ENCODE measurements at regions not wholly inside any gene's neighbourhood (a gene's known extent, or its start where the extent isn't known, plus 50 kb on each side); places are given as distances from the start of the nearest gene placed in this dataset.
"Not testable (repeated sequence)": the region's sequence is repeated elsewhere in the genome, so short reads cannot be mapped to it uniquely, and the experiment has no call there.

DNA sequence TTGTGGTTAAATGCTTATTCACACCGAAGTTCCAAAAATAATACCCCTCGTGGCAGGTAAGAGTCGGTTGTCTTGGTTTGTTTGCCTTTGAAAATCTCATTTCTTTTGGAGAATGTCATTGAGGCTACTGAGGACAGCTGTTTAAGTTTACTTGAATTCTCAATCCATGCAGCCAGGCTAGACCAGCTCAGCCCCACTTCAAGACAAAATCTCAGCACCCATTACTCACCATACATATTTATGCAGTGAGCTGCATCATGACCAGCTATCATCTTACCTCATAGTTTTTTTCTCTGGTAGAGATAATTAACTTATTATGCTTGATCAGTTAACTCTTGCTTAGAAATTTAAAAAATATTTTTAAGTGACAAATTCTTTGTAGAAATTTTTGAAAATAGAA lies 115.9 kb downstream of the HAUS1 start:
- no peak for DNase-seq (ENCODE audit: low spot score)
- Mint-ChIP-seq H3K27ac (ENCODE audit: unreplicated experiment) (no peak overlapping the region), H3K9me3 (ENCODE audit: low read depth) (no peaks in the 10 kb centered on the region), H3K4me3 (ENCODE audit: unreplicated experiment) (no peak overlapping the region), H3K27me3 (ENCODE audit: low read depth) (no peaks in the 10 kb centered on the region), H3K4me1 (ENCODE audit: low read depth) (peaks cover 12% of the 10 kb centered on the region), H3K36me3 (ENCODE audit: low read depth) (peaks cover 14% of the 10 kb centered on the region)
- TF ChIP-seq, protein P1, sequence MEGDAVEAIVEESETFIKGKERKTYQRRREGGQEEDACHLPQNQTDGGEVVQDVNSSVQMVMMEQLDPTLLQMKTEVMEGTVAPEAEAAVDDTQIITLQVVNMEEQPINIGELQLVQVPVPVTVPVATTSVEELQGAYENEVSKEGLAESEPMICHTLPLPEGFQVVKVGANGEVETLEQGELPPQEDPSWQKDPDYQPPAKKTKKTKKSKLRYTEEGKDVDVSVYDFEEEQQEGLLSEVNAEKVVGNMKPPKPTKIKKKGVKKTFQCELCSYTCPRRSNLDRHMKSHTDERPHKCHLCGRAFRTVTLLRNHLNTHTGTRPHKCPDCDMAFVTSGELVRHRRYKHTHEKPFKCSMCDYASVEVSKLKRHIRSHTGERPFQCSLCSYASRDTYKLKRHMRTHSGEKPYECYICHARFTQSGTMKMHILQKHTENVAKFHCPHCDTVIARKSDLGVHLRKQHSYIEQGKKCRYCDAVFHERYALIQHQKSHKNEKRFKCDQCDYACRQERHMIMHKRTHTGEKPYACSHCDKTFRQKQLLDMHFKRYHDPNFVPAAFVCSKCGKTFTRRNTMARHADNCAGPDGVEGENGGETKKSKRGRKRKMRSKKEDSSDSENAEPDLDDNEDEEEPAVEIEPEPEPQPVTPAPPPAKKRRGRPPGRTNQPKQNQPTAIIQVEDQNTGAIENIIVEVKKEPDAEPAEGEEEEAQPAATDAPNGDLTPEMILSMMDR (IDR thresholded peaks at IDR 0.05): no peak

- TF ChIP-seq, protein P1 (IDR thresholded peaks at IDR 0.05): no peak
- Mint-ChIP-seq H3K27ac (ENCODE audit: unreplicated experiment) (no peak overlapping the region), H3K4me3 (ENCODE audit: unreplicated experiment) (no peak overlapping the region), H3K9me3 (ENCODE audit: low read depth) (no peaks in the 10 kb centered on the region), H3K27me3 (ENCODE audit: low read depth) (no peaks in the 10 kb centered on the region), H3K36me3 (ENCODE audit: low read depth) (peaks cover 6% of the 10 kb centered on the region), H3K4me1 (ENCODE audit: low read depth) (peaks cover 12% of the 10 kb centered on the region)
- DNase-seq (ENCODE audit: low spot score): no peak
These were observed 117.9 kb downstream of the HAUS1 start for GRCh38 chr18:46222093-46222492.

DNA sequence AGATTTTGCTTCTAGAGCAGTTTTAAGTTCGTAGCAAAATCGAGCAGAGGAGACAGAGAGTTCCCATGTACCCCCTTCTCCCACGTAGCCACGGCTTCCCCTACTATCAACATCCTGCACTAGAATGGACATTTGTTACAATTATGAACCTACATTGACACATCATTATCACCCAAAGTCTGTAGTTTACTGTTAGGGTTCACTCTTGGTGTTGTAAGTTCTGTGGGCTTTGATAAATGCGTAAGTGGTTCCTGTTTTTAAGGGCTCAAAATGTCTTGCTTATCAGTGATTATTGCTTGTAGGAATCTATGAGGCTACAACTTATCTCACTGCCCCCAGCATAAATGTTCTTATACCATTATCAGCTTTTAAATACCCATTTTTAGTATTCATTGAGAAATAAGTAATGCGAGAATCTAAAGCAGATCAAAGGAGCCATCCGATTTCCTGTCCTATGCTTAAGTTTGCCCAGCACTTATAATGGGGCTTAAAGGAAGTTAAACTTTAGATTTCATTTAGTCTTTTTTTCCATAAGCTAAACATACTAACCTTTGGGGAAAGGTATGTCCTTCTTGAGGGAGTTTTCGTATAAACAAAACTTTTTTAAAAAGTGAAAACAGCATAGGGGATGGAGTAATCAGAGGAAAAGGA lies 118.7 kb downstream of the HAUS1 start:
- Mint-ChIP-seq H3K27ac (ENCODE audit: unreplicated experiment) (no peak overlapping the region), H3K36me3 (ENCODE audit: low read depth) (peaks cover 6% of the 10 kb centered on the region), H3K4me1 (ENCODE audit: low read depth) (peaks cover 12% of the 10 kb centered on the region), H3K9me3 (ENCODE audit: low read depth) (no peaks in the 10 kb centered on the region), H3K27me3 (ENCODE audit: low read depth) (no peaks in the 10 kb centered on the region), H3K4me3 (ENCODE audit: unreplicated experiment) (no peak overlapping the region)
- DNase-seq (ENCODE audit: low spot score): no peak
- TF ChIP-seq, protein P1 (IDR thresholded peaks at IDR 0.05): no peak

DNA sequence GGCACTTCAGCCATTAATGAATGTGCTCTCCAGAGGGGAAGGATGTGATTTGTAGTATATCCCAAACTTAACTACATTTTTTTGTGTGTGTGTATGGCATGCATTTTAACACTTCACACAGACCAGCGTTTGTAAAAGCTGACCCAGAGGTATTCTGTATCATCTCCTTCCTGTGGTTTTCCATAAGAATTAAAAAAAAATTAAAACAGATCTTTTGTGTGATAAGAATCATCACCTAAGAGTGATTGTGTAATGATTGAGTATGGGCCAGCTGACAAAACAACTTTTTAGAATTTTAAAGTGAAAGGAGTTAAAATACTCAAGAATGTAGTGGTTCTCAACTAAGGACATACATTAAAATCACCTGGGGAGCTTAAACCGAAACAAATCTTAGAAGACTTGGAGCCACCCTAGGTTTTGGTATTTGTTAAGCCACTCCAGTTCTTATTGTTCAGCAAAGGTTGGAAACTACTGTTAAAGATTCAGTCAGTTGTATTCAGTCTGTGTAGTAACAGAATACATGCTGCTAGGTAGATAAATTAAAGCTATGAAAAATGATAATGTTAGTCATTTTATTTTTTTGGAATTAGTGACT lies 120.1 kb downstream of the HAUS1 start:
- Mint-ChIP-seq H3K4me3 (ENCODE audit: unreplicated experiment) (no peak overlapping the region), H3K36me3 (ENCODE audit: low read depth) (no peaks in the 10 kb centered on the region), H3K27me3 (ENCODE audit: low read depth) (no peaks in the 10 kb centered on the region), H3K9me3 (ENCODE audit: low read depth) (no peaks in the 10 kb centered on the region), H3K27ac (ENCODE audit: unreplicated experiment) (no peak overlapping the region), H3K4me1 (ENCODE audit: low read depth) (peaks cover 12% of the 10 kb centered on the region)
- TF ChIP-seq, protein P1 (IDR thresholded peaks at IDR 0.05): no peak
- DNase-seq (ENCODE audit: low spot score): no peak

- H3K9me3 Mint-ChIP-seq (ENCODE audit: low read depth): no peaks in the 10 kb centered on the region
- DNase-seq (ENCODE audit: low spot score): no peak
- H3K27me3 Mint-ChIP-seq (ENCODE audit: low read depth): no peaks in the 10 kb centered on the region
- TF ChIP-seq, protein P1 (IDR thresholded peaks at IDR 0.05): no peak
- peaks cover 7% of the 10 kb centered on the region for H3K4me1 Mint-ChIP-seq (ENCODE audit: low read depth)
- H3K36me3 Mint-ChIP-seq (ENCODE audit: low read depth): no peaks in the 10 kb centered on the region
- no peak overlapping the region for H3K27ac Mint-ChIP-seq (ENCODE audit: unreplicated experiment)
- no peak overlapping the region for H3K4me3 Mint-ChIP-seq (ENCODE audit: unreplicated experiment)
These were observed 122.3 kb downstream of the HAUS1 start for GRCh38 chr18:46226461-46226860.

DNA sequence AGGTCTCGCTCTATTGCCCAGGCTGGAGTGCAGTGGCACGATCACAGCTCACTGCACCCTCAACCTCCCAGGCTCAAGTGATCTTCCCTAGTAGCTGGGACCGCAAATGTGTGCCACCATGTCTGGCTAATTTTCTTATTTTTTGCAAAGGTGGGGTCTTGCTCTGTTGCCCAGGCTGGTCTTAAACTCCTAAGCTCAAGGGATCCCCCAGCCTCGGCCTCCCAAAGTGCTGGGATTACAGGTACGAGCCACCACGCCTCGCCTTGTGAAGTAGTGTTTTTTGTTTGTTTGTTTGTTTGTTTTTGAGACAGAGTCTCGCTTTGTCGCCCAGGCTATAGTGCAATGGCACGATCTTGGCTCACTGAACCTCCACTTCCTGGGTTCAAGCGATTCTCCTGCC lies 125.5 kb downstream of the HAUS1 start:
- H3K4me1 Mint-ChIP-seq (ENCODE audit: low read depth); H3K36me3 Mint-ChIP-seq (ENCODE audit: low read depth); H3K4me3 Mint-ChIP-seq (ENCODE audit: unreplicated experiment); H3K27ac Mint-ChIP-seq (ENCODE audit: unreplicated experiment); H3K27me3 Mint-ChIP-seq (ENCODE audit: low read depth); H3K9me3 Mint-ChIP-seq (ENCODE audit: low read depth); DNase-seq (ENCODE audit: low spot score): not testable (repeated sequence)

Measured in chondrocyte (in vitro differentiated cells).